CD14-positive monocyte (primary cell): ENCODE measurements at regions not wholly inside any gene's neighbourhood (a gene's known extent, or its start where the extent isn't known, plus 50 kb on each side); places are given as distances from the start of the nearest gene placed in this dataset.
A peak's percentile ranks its signal among the peaks of the same experiment; 100 is the strongest.

ENCODE experiments used
- DNase-seq, 3 donors: peaks; one replicate each; pipeline ENCODE4 v3.0.0-alpha.2; 2011 to 2022
- H2AFZ ChIP-seq: 2 replicates; pipeline ENCODE4 v1.6.0; 2012; ENCODE audit warnings: mild to moderate bottlenecking, low read depth, low read length, inconsistent platforms; ENCODE audit not compliant: insufficient read depth, poor library complexity, severe bottlenecking
- H3K27ac ChIP-seq, 2 donors: 1 replicate in 1 of 2; 2 replicates in 1 of 2; pipeline ENCODE4 v1.5.1; 2012 to 2013; ENCODE audit warnings: low read length in 2 of 2, control low read depth in 1 of 2, inconsistent platforms in 1 of 2, low read depth in 1 of 2, mild to moderate bottlenecking in 1 of 2
- H3K27me3 ChIP-seq, 2 donors: one replicate each; pipeline versions ENCODE4 v1.6.0 to v1.6.1; 2011 to 2013; ENCODE audit warnings: low read length in 2 of 2; ENCODE audit not compliant: control insufficient read depth in 2 of 2, insufficient read depth in 2 of 2
- H3K36me3 ChIP-seq, 2 donors: replicated peaks in 1 of 2; 1 replicate in 1 of 2; 2 replicates in 1 of 2; pipeline versions ENCODE4 v1.5.1 to v1.6.1; 2012 to 2013; ENCODE audit warnings: low read length in 2 of 2, control low read depth in 1 of 2, inconsistent platforms in 1 of 2, mild to moderate bottlenecking in 1 of 2; ENCODE audit not compliant: insufficient read depth in 2 of 2, control insufficient read depth in 1 of 2
- H3K4me1 ChIP-seq, 2 donors: 1 replicate in 1 of 2; 2 replicates in 1 of 2; pipeline versions ENCODE4 v1.5.1 to v1.6.1; 2012 to 2013; ENCODE audit warnings: low read length in 2 of 2, control low read depth in 1 of 2, inconsistent platforms in 1 of 2, mild to moderate bottlenecking in 1 of 2, moderate library complexity in 1 of 2; ENCODE audit not compliant: insufficient read depth in 2 of 2, control insufficient read depth in 1 of 2
- H3K4me2 ChIP-seq: replicated peaks from 2 replicates; pipeline ENCODE3; 2012; ENCODE audit warnings: low read length, moderate library complexity, mild to moderate bottlenecking; ENCODE audit not compliant: poor library complexity, severe bottlenecking; ENCODE audit errors: extremely low read depth
- H3K4me3 ChIP-seq, 3 experiments: fragments of 200-600 bp in 1 of 3; sonication (generic) in 1 of 3; replicated peaks in 1 of 3; 1 replicate in 2 of 3; 2 replicates in 1 of 3; pipeline ENCODE4 v1.5.1; 2011 to 2013; ENCODE audit warnings: low read length in 3 of 3, mild to moderate bottlenecking in 3 of 3, control low read depth in 2 of 3, low read depth in 2 of 3, inconsistent platforms in 1 of 3, moderate library complexity in 1 of 3
- H3K79me2 ChIP-seq: 2 replicates; pipeline ENCODE4 v1.6.0; 2012; ENCODE audit warnings: mild to moderate bottlenecking, control low read depth, inconsistent platforms, low read length, moderate library complexity; ENCODE audit not compliant: insufficient read depth
- H3K9ac ChIP-seq: 2 replicates; pipeline ENCODE4 v1.6.0; 2017; ENCODE audit warnings: low read length, mild to moderate bottlenecking; ENCODE audit not compliant: insufficient read depth, poor library complexity, severe bottlenecking
- H3K9me3 ChIP-seq, 2 donors: replicated peaks in 1 of 2; 1 replicate in 1 of 2; 2 replicates in 1 of 2; pipeline versions ENCODE4 v1.5.1 to v1.6.1; 2012 to 2013; ENCODE audit warnings: low read length in 2 of 2, control low read depth in 1 of 2; ENCODE audit not compliant: control insufficient read depth in 1 of 2, insufficient read depth in 1 of 2
- H4K20me1 ChIP-seq: 2 replicates; pipeline ENCODE4 v1.6.0; 2012; ENCODE audit warnings: mild to moderate bottlenecking, low read length, control low read depth, moderate library complexity; ENCODE audit not compliant: insufficient read depth
- H3K27ac Mint-ChIP-seq, 7 donors: one replicate each; pipeline ENCODE4 v1.8.0; 2020; ENCODE audit warnings: mild to moderate bottlenecking in 7 of 7, mixed read lengths in 7 of 7, moderate library complexity in 6 of 7, inconsistent platforms in 2 of 7
- H3K27me3 Mint-ChIP-seq, 3 donors: one replicate each; pipeline ENCODE4 v1.8.0; 2021 to 2022; ENCODE audit warnings: low read depth in 3 of 3, mild to moderate bottlenecking in 3 of 3, mixed read lengths in 3 of 3, moderate library complexity in 3 of 3, inconsistent platforms in 1 of 3
- H3K36me3 Mint-ChIP-seq, 2 donors: one replicate each; pipeline ENCODE4 v1.8.0; 2020; ENCODE audit warnings: mixed read lengths in 2 of 2, inconsistent platforms in 1 of 2, mild to moderate bottlenecking in 1 of 2
- H3K4me1 Mint-ChIP-seq: one replicate; pipeline ENCODE4 v1.8.0; 2020; ENCODE audit warnings: mild to moderate bottlenecking, mixed read lengths
- H3K4me3 Mint-ChIP-seq, 2 donors: one replicate each; pipeline ENCODE4 v1.8.0; 2020; ENCODE audit warnings: mild to moderate bottlenecking in 2 of 2, mixed read lengths in 2 of 2, moderate library complexity in 1 of 2
- H3K9me3 Mint-ChIP-seq, 7 donors: one replicate each; pipeline ENCODE4 v1.8.0; 2020 to 2022; ENCODE audit warnings: mixed read lengths in 7 of 7, mild to moderate bottlenecking in 6 of 7, moderate library complexity in 6 of 7, inconsistent platforms in 2 of 7
- CTCF ChIP-seq: fragments of 200-600 bp; IDR thresholded peaks from one replicate; pipeline ENCODE4 v1.8.0; 2022; ENCODE audit warnings: antibody characterized with exemption, mild to moderate bottlenecking
- WGBS: methylation state at CpG from one replicate; pipeline ENCODE4 v1.1.5; 2013; ENCODE audit warnings: missing lambda C conversion rate; ENCODE audit not compliant: insufficient coverage; 5-methylcytosine and 5-hydroxymethylcytosine counted together
- intact Hi-C, 2 donors: fragments of 100-400 bp; cut with micrococcal nuclease; formaldehyde crosslinking; loops; one replicate each; pipeline versions ENCODE4 v1.15.0 to v1.15.1; 2023

- Histone ChIP-seq H3K79me2 (no peaks in the 10 kb centered on the region), H3K27ac (no peak overlapping the region), H3K4me3 (no peak overlapping the region), H2AFZ (no peak overlapping the region), H3K4me1 (no peaks in the 10 kb centered on the region), H3K9ac (no peak overlapping the region), H3K27me3 (no peaks in the 10 kb centered on the region), H3K36me3 (no peaks in the 10 kb centered on the region), H3K9me3 (peaks cover 3 to 18% of the 10 kb centered on the region in 2 donors), H4K20me1 (no peaks in the 10 kb centered on the region), H3K4me2 (no peak overlapping the region)
- DNase-seq: no peak
- Mint-ChIP-seq H3K27ac (peak overlapping the region in 1 of 7 donors; percentile 14), H3K27me3 (no peaks in the 10 kb centered on the region), H3K9me3 (peaks cover 6 to 26% (median 18%) of the 10 kb centered on the region in 7 donors), H3K36me3 (no peaks in the 10 kb centered on the region), H3K4me1 (no peaks in the 10 kb centered on the region), H3K4me3 (no peak overlapping the region)
- 87% methylated on average over 4 of the region's 7 CpGs for WGBS
- intact Hi-C loops: no loop called here
- TF ChIP-seq CTCF: no peak
Measured at GRCh38 chr18:38028946-38029345, 463.3 kb upstream of the CELF4 start.

DNA sequence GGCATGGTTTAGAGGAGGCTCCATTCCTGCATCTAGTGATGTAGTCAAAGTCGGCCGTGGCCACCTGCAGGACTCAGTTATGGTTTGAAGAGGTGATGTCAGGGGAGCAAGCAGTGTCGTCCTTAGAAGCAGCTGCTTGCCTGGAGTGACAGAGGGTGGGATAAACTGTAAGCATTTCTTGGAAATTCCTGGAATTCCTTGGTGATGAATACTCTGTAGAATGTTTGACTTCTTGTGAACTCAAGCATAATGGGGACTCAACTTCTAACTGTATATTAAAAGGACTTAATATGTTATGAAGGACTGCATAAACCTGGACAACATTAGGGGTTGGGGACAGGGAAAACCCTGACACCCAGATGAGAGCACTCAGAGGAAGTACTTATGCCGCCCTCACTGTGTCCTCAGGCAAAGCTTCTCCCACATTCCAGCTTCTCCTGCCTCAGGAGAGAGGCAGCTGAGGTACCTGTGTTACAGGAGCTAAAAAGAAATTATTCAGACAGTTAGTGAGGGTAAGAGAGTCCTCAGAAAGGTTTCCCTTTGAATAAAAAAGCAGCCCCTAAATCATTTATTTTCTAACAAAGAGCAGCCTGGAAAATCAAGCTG lies 459.9 kb upstream of the CELF4 start:
- Mint-ChIP-seq H3K36me3 (no peaks in the 10 kb centered on the region), H3K9me3 (peaks cover 4 to 20% (median 14%) of the 10 kb centered on the region in 7 donors), H3K27me3 (no peaks in the 10 kb centered on the region), H3K27ac (no peak overlapping the region), H3K4me3 (no peak overlapping the region), H3K4me1 (no peaks in the 10 kb centered on the region)
- no peak for TF ChIP-seq CTCF
- DNase-seq: no peak
- Histone ChIP-seq H3K27ac (no peak overlapping the region), H4K20me1 (no peaks in the 10 kb centered on the region), H3K36me3 (no peaks in the 10 kb centered on the region), H2AFZ (no peak overlapping the region), H3K79me2 (no peaks in the 10 kb centered on the region), H3K4me2 (no peak overlapping the region), H3K4me3 (no peak overlapping the region), H3K9ac (no peak overlapping the region), H3K4me1 (no peaks in the 10 kb centered on the region), H3K9me3 (peaks cover 3 to 18% of the 10 kb centered on the region in 2 donors), H3K27me3 (no peaks in the 10 kb centered on the region)
- 83% methylated on average over 2 of the region's 4 CpGs for WGBS
- intact Hi-C loops: no loop called here
